ENCODE measurements at regions not wholly inside any gene's neighbourhood (a gene's known extent, or its start where the extent isn't known, plus 50 kb on each side); places are given as distances from the start of the nearest gene placed in this dataset.
A peak's percentile ranks its signal among the peaks of the same experiment; 100 is the strongest.
"Not testable (repeated sequence)": the region's sequence is repeated elsewhere in the genome, so short reads cannot be mapped to it uniquely, and the experiment has no call there.

- DNase-seq, result no peak
These were observed 630.0 kb downstream of the TAF11L14 start for GRCh38 chr5:18264126-18264882.

DNA sequence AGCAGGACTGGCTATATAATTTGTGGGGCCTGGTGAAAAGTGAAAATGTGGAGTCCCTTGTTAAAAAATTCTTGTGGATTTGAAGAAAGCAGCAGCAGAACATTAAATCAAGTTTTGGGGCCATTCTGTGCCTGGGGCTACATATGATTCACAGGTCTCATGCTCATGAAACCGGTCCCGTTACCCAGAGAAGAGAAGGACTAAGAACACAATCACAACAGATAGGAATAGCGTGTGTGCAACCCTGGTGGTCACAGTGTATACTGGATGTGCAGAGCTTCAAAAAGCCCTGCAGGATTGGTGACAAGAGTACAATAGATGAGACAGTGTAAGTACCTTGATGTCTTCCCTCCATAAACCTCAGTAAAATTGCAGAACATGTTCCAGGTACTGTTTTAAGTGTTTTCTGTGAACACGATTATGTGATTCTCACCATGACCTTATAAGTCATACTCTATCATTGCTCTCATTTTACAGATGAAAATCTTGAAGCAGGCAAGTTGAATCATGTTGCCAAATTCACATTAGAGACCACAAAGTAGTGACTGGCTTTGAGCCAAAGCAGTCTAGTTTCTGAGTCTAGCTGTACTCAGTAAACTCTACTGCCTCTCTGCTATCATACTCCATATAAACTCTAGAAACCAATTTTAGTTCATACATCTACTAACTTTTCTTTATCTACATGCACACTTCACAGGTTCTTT lies 636.5 kb downstream of the TAF11L14 start:
- no peak for DNase-seq

GRCh38 chr5:18276939-18277338 lies 642.7 kb downstream of the TAF11L14 start:
- peak; percentile 12 for DNase-seq

DNA sequence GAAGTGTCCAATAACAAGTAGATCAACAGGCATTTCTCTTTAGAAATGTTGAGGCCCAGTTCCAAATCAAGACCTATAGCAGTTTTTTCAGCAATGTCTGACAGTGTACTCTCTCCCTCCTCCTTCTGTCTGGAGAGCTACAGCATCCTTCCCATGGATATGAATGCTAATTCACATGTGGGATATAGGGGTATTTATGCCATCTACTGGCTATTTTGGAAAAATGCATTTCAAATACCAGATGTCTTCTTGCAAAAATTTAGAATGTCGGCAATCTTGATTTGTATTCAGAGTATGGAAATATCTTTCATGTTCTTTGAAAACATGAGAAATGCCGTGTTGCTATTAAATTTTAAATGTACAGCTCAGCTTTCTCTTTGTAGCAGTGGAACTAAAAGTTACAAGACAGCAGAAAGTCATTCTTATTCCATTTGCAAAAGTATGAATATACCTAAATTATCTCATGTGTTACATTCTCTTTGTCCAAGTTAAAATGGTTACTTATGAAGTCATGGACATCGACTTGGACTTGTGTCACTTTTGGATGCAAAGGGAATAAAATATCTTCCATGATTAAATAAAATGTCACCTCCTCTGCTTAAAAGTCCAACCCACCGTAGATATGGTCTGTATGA lies 647.8 kb downstream of the TAF11L14 start:
- peak; percentile 43 for DNase-seq

- DNase-seq, result no peak
These were observed 651.0 kb downstream of the TAF11L14 start for GRCh38 chr5:18285257-18285656.

DNA sequence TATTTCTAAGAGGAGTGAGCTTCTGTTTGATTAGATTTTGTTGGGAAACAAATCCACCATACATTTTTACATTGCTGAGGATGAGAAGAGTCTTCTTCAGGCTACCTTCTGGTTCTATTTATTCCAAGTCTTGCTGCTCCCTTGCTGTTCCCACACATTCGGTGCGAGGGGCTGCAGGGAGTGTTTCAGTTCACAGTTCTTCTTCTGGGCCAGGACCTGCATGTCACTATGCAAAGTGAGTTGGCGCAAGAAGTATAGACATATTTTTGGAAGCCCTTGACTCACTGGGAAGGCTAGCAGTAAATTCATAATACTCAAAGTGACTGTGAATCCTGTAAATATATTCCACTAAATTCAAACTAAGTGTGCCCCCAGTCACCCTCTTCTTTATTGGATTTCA lies 657.9 kb downstream of the TAF11L14 start:
- no peak for DNase-seq

- DNase-seq, result not testable (repeated sequence)
These were observed 661.4 kb downstream of the TAF11L14 start for GRCh38 chr5:18295696-18296095.

DNA sequence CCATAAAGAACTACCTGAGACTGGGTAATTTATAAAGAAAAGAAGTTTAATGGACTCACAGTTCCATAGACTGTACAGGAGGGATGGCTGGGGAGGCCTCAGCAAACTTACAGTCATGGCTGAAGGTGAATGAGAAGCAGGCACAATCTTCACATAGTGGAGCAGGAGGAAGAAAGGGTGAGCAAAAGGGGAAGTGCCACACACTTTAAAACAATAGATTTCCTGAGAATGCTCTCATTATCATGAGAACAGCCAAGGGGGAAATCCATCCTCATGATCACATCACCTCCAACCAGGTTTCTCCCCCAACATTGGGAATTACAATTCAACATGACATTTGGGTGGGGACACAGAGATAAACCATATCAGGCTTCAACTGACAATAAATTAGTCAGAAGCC lies 664.9 kb downstream of the TAF11L14 start:
- no peak for DNase-seq

GRCh38 chr5:18305288-18305924 lies 671.1 kb downstream of the TAF11L14 start:
- peak; percentile 52 for DNase-seq

GRCh38 chr5:18311266-18311665 lies 677.0 kb downstream of the TAF11L14 start:
- DNase-seq, result no peak

DNA sequence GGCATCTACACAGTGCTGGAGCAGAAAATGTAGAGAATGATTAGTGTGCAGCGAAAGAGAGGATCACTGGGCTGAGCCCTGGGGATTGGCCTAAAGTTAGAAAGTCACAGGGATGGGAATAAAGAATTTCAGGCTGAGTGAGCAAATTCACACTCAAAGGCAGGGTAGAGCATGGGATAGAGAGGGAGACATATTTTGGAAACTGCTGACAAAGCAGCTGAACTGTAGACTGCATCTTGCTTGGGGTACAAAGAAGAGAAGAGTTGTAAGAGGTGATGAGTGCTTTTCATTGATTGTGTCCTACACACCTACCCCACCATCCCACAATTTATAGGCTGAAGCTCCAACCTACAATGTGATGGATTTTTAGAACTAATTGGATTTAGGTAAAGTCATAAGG lies 677.8 kb downstream of the TAF11L14 start:
- DNase-seq, result no peak

DNA sequence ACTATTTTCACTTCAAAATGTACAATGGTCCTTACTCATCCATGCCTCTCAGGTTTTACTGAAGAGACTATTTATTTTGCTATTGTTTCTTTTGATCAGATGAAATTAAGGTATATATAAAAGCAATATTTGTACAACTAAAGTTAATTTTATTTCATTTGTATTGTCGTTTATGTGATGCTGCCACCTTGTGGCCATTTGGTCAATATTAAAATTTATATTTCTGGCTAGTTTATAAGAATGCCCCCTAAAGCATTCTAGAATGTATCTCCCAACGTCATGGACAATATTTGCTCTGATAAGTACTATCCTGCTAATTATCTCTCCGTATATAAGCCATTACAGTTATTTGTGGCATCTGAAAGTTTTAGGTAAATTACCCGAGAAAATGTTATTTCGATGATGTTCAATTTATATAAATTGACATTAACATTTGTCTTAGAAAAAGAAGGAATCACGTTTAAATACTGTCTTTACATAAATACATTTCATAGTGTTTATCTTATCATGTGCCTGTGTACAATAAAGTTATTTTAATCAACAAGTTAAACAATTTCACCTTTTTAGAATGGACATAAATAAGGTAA lies 680.0 kb downstream of the TAF11L14 start:
- DNase-seq, result no peak

- no peak for DNase-seq
These were observed 687.1 kb downstream of the TAF11L14 start for GRCh38 chr5:18321262-18321942.

DNA sequence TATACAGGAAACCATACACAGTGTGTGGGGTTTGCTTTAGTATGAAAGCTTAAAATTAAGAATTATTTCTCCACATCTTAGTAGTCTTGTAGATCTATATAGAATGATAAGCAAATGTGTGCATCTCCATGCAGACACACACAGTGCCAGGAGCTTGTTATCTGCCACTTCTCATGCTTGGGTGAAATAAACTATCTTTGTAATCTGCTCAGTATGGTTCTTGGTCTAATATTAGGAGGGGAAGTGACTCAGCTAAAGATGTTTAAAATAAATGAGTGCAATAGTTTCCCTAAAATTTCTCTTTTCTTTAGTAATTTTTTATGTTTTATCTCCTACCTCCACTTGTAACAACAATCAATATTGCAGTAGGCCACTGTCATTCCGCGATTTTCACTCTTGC lies 689.6 kb downstream of the TAF11L14 start:
- no peak for DNase-seq

GRCh38 chr5:18325431-18325830 lies 691.2 kb downstream of the TAF11L14 start:
- no peak for DNase-seq

GRCh38 chr5:18329328-18329727 lies 695.1 kb downstream of the TAF11L14 start:
- no peak for DNase-seq

- DNase-seq, result no peak
These were observed 699.6 kb downstream of the TAF11L14 start for GRCh38 chr5:18333841-18334240.

GRCh38 chr5:18334949-18335348 lies 700.7 kb downstream of the TAF11L14 start:
- no peak for DNase-seq

GRCh38 chr5:18354828-18355227 lies 720.6 kb downstream of the TAF11L14 start:
- DNase-seq, result no peak

- no peak for DNase-seq
These were observed 723.2 kb downstream of the TAF11L14 start for GRCh38 chr5:18357486-18357885.

DNA sequence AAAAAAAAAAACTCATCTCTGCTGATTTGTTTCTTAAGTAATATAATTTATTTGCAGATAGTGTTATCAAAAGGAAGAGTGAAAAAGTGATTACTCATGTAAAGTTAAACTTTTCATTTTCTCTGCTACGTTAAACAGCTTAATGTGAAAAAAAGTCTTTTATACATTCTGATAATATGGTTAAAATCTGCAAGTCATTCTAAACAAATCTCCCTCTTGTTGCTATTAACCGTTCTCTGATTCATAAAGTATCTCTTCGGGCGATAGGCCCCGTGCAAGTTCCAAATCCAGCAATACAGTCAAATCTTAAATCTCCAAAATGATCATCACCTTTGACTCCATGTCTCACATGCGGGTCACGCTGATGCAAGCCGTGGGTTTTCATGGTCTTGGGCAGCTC lies 732.0 kb downstream of the TAF11L14 start:
- DNase-seq, result no peak

GRCh38 chr5:18370531-18370930 lies 736.3 kb downstream of the TAF11L14 start:
- DNase-seq, result no peak

- no peak for DNase-seq
These were observed 741.4 kb downstream of the TAF11L14 start for GRCh38 chr5:18375641-18376040.

Data from retina (tissue), 1 donor.